ENCODE measurements at regions not wholly inside any gene's neighbourhood (a gene's known extent, or its start where the extent isn't known, plus 50 kb on each side); places are given as distances from the start of the nearest gene placed in this dataset.
"Not testable (repeated sequence)": the region's sequence is repeated elsewhere in the genome, so short reads cannot be mapped to it uniquely, and the experiment has no call there.

DNA sequence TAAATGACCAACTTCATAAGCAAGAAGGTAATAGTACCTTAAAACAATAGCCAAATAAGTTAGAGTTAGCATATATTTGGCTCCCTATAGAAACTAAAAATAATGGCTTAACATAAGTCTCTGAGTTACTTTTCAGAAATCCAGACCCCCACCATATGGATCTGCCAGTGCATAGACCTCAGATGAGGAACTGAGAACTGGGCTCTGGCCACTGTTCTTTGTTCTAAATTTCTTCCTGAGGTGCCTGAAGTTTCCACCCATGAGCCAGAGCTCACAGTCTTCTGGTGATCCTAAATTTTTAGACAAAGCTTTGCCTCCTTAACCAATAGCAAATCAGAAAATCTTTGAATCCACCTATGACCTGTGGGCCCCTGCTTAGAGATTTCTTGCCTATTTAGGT lies 250.9 kb downstream of the YTHDC2 start:
- Histone ChIP-seq H3K27ac (no peak overlapping the region), H3K4me1 (no peaks in the 10 kb centered on the region), H3K27me3 (no peaks in the 10 kb centered on the region), H3K36me3 (no peaks in the 10 kb centered on the region), H3K9me3 (no peaks in the 10 kb centered on the region), H3K4me3 (no peak overlapping the region)
- intact Hi-C loops (cut with DNase I) = no loop called here
- ATAC-seq (no peak), DNase-seq (no peak), FAIRE-seq (no peak)
- TF ChIP-seq, protein P1, sequence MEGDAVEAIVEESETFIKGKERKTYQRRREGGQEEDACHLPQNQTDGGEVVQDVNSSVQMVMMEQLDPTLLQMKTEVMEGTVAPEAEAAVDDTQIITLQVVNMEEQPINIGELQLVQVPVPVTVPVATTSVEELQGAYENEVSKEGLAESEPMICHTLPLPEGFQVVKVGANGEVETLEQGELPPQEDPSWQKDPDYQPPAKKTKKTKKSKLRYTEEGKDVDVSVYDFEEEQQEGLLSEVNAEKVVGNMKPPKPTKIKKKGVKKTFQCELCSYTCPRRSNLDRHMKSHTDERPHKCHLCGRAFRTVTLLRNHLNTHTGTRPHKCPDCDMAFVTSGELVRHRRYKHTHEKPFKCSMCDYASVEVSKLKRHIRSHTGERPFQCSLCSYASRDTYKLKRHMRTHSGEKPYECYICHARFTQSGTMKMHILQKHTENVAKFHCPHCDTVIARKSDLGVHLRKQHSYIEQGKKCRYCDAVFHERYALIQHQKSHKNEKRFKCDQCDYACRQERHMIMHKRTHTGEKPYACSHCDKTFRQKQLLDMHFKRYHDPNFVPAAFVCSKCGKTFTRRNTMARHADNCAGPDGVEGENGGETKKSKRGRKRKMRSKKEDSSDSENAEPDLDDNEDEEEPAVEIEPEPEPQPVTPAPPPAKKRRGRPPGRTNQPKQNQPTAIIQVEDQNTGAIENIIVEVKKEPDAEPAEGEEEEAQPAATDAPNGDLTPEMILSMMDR (IDR thresholded peaks at IDR 0.05) = no peak

DNA sequence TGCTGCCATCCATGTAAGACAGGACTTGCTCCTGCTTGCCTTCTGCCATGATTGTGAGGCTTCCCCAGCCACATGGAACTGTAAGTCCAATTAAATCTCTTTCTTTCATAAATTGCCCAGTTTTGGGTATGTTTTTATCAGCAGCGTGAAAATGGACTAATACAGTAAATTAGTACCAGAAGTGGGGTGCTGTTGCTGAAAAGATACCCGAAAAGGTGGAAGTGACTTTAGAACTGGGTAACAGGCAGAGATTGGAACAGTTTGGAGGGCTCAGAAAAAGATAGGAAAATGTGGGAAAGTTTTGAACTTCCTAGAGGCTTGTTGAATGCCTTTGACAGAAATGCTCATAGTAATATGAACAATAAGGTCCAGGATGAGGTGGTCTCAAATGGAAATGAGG lies 253.3 kb downstream of the YTHDC2 start:
- FAIRE-seq; DNase-seq; H3K4me1 ChIP-seq; H3K4me3 ChIP-seq; intact Hi-C loops (cut with DNase I); H3K36me3 ChIP-seq; H3K27me3 ChIP-seq; H3K27ac ChIP-seq; ATAC-seq; H3K9me3 ChIP-seq: not testable (repeated sequence)
- 36 to 64% methylated on average over 2 of the region's 2 CpGs for WGBS, 2 donors

DNA sequence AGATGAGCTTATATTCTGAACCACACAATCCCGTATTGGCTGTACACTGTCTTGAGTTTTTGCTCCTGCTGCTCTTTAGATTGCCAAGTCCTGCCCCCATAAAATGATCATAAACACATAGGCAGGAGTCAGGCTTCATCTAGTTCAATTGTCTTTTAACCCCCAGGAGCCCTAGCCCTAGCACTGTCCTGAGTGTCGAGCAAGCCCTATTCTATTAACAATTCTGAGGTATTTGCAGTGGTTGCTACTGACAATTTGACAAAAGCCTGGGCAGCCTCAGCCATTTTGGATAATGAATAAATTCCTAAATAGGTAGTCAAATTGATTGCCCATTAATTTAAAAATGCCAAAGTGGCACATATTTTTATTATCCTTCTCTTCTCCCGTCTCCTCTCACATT lies 257.2 kb downstream of the YTHDC2 start:
- no peak for ATAC-seq
- H3K36me3 ChIP-seq = no peaks in the 10 kb centered on the region
- WGBS, 2 donors = 58 to 63% methylated on average over 3 of the region's 3 CpGs
- no peak overlapping the region for H3K4me3 ChIP-seq
- no peaks in the 10 kb centered on the region for H3K4me1 ChIP-seq
- FAIRE-seq = no peak
- no peak overlapping the region for H3K27ac ChIP-seq
- H3K27me3 ChIP-seq = no peaks in the 10 kb centered on the region
- no peaks in the 10 kb centered on the region for H3K9me3 ChIP-seq
- intact Hi-C loops (cut with DNase I) = no loop called here
- TF ChIP-seq, protein P1 (IDR thresholded peaks at IDR 0.05) = no peak
- DNase-seq = no peak

DNA sequence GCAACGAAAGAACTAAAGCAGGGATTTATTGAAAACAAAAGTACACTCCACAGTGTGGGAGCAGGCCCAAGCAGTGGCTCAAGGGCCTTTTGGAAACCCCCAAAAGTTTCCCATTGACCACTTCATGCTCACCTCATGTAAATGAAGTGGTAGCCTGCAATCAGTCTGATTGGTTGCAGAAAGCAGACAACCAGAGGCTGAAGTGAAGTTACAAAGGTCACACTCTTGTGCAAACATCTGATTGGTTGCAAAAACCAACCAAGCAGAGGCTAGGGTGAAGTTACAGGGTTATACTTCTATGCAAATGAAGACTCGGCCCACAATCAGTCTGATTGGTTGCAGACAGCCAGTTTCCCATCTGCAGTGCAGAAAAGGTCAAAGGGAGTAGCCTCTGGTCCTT lies 258.0 kb downstream of the YTHDC2 start:
- no peaks in the 10 kb centered on the region for H3K27me3 ChIP-seq
- TF ChIP-seq, protein P1 (IDR thresholded peaks at IDR 0.05) = no peak
- no peaks in the 10 kb centered on the region for H3K36me3 ChIP-seq
- FAIRE-seq (no peak), DNase-seq (no peak), ATAC-seq (no peak)
- no peaks in the 10 kb centered on the region for H3K9me3 ChIP-seq
- H3K27ac ChIP-seq = no peak overlapping the region
- no peak overlapping the region for H3K4me3 ChIP-seq
- 46 to 57% methylated on average over 2 of the region's 2 CpGs for WGBS, 2 donors
- no peaks in the 10 kb centered on the region for H3K4me1 ChIP-seq
- intact Hi-C loops (cut with DNase I) = no loop called here

DNA sequence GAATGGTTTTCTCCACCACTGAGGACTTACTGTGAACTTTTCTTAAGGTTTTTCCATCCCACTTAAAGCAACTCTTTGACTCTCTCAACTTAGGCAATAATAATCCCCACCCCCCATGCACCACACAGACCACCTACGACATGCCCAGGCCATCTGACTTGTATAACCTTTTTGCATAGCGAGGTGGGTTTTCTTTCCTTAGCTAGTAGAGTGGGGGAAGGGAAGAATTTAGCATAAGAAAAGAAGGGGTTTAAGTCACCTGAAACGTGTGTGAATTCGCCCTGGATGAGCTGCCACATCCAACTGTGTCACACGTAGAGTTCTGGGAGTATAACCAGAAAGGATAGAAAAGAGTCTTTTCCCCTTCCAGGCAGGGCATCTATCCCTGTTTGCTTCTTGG lies 262.7 kb downstream of the YTHDC2 start:
- H3K4me1 ChIP-seq = no peaks in the 10 kb centered on the region
- no peaks in the 10 kb centered on the region for H3K9me3 ChIP-seq
- no peaks in the 10 kb centered on the region for H3K36me3 ChIP-seq
- H3K4me3 ChIP-seq = no peak overlapping the region
- FAIRE-seq (no peak), ATAC-seq (no peak), DNase-seq (no peak)
- no peaks in the 10 kb centered on the region for H3K27me3 ChIP-seq
- 82 to 84% methylated on average over 5 of the region's 5 CpGs for WGBS, 2 donors
- TF ChIP-seq, protein P1 (IDR thresholded peaks at IDR 0.05) = no peak
- no peak overlapping the region for H3K27ac ChIP-seq
- intact Hi-C loops (cut with DNase I) = no loop called here
